WERI-Rb-1 (cell line): ENCODE measurements at regions not wholly inside any gene's neighbourhood (a gene's known extent, or its start where the extent isn't known, plus 50 kb on each side); places are given as distances from the start of the nearest gene placed in this dataset.

ENCODE experiments used
- DNase-seq: peaks from one replicate; pipeline ENCODE4 v3.0.0-alpha.2; 2020
- H3K27ac ChIP-seq: fragments of 250-450 bp; sonication (Bioruptor Pico); 2 replicates; pipeline ENCODE4 v1.5.1; 2020; ENCODE audit warnings: mild to moderate bottlenecking, moderate library complexity
- H3K27me3 ChIP-seq: fragments of 250-450 bp; sonication (Bioruptor Pico); 2 replicates; pipeline ENCODE4 v1.5.1; 2021; ENCODE audit warnings: mild to moderate bottlenecking, low read depth, moderate library complexity; ENCODE audit not compliant: insufficient read depth, severe bottlenecking
- H3K36me3 ChIP-seq: fragments of 250-450 bp; sonication (Bioruptor Pico); 2 replicates; pipeline ENCODE4 v1.5.1; 2020; ENCODE audit warnings: mild to moderate bottlenecking, moderate library complexity
- H3K4me3 ChIP-seq: 2 replicates; pipeline ENCODE4 v1.5.1; 2011; ENCODE audit warnings: low read depth, mild to moderate bottlenecking, control low read depth, low read length
- H3K9me3 ChIP-seq: fragments of 250-450 bp; sonication (Bioruptor Pico); 2 replicates; pipeline ENCODE4 v1.5.1; 2021; ENCODE audit warnings: mild to moderate bottlenecking, moderate library complexity; ENCODE audit not compliant: severe bottlenecking
- CTCF ChIP-seq: IDR thresholded peaks from 2 replicates; pipeline ENCODE4 v1.5.1; 2011; ENCODE audit warnings: low read depth, mild to moderate bottlenecking, control low read depth, inconsistent platforms, low read length

GRCh38 chr1:96579636-96580035 is 141.9 kb upstream of the PTBP2 start:
- Histone ChIP-seq H3K27ac (no peak overlapping the region), H3K9me3 (no peaks in the 10 kb centered on the region), H3K4me3 (no peak overlapping the region), H3K27me3 (no peaks in the 10 kb centered on the region), H3K36me3 (no peaks in the 10 kb centered on the region)
- no peak for TF ChIP-seq CTCF
- DNase-seq, result no peak

GRCh38 chr1:96580920-96581319 is 140.7 kb upstream of the PTBP2 start:
- no peak overlapping the region for H3K27ac ChIP-seq
- no peaks in the 10 kb centered on the region for H3K9me3 ChIP-seq
- H3K36me3 ChIP-seq, result no peaks in the 10 kb centered on the region
- no peak for TF ChIP-seq CTCF
- H3K4me3 ChIP-seq, result no peak overlapping the region
- no peaks in the 10 kb centered on the region for H3K27me3 ChIP-seq
- DNase-seq, result no peak

- Histone ChIP-seq H3K27ac (no peak overlapping the region), H3K27me3 (no peaks in the 10 kb centered on the region), H3K4me3 (no peak overlapping the region), H3K9me3 (no peaks in the 10 kb centered on the region), H3K36me3 (no peaks in the 10 kb centered on the region)
- DNase-seq, result no peak
- no peak for TF ChIP-seq CTCF
Measured at GRCh38 chr1:96581772-96582171, 139.8 kb upstream of the PTBP2 start.

- no peak for TF ChIP-seq CTCF
- Histone ChIP-seq H3K36me3 (no peaks in the 10 kb centered on the region), H3K27me3 (no peaks in the 10 kb centered on the region), H3K27ac (no peak overlapping the region), H3K4me3 (no peak overlapping the region), H3K9me3 (no peaks in the 10 kb centered on the region)
- DNase-seq, result no peak
Measured at GRCh38 chr1:96583903-96584302, 137.7 kb upstream of the PTBP2 start.

GRCh38 chr1:96587222-96587621 is 134.4 kb upstream of the PTBP2 start:
- no peaks in the 10 kb centered on the region for H3K27me3 ChIP-seq

More at GRCh38 chr1:96587222-96587621, 134.4 kb upstream of the PTBP2 start:
- no peaks in the 10 kb centered on the region for H3K9me3 ChIP-seq
- H3K27ac ChIP-seq, result no peak overlapping the region
- DNase-seq, result no peak
- no peak overlapping the region for H3K4me3 ChIP-seq
- H3K36me3 ChIP-seq, result no peaks in the 10 kb centered on the region
- no peak for TF ChIP-seq CTCF
